ENCODE measurements at regions not wholly inside any gene's neighbourhood (a gene's known extent, or its start where the extent isn't known, plus 50 kb on each side); places are given as distances from the start of the nearest gene placed in this dataset.

DNA sequence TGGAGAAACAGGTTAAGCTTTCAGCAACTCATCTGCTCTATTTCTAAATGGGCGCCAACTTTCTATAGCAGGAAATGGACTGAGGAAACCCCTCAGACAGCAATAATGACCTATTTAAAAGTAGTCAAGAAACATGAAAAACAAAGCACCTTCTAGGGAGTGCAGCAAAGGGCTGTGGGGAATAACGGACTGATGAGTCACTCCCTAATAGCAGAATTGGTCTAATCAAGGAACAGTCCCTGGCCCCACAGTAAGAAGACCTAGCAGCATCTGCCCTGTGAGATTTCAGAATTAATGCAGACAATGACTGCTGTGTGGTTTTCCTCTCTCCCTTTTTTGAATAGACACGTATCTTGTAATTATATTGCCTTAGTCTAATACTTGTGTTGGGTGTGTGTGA lies 602.9 kb downstream of the IPMK start (continued):
- TF ChIP-seq, protein P1, sequence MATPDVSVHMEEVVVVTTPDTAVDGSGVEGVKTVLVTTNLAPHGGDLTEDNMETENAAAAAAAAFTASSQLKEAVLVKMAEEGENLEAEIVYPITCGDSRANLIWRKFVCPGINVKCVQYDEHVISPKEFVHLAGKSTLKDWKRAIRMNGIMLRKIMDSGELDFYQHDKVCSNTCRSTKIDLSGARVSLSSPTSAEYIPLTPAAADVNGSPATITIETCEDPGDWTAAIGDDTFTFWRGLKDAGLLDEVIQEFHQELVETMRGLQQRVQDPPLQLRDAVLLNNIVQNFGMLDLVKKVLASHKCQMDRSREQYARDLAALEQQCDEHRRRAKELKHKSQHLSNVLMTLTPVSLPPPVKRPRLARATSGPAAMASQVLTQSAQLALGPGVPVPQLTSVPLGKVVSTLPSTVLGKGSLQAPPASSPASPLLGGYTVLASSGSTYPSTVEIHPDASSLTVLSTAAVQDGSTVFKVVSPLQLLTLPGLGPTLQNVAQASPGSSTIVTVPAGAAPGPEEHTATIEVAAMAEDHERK (CRISPR knock-in tag; IDR thresholded peaks at IDR 0.05; ENCODE audit: low read depth), result no peak
- TF ChIP-seq ZNF879 (CRISPR knock-in tag; IDR thresholded peaks at IDR 0.05) (no peak), ELF1 (CRISPR knock-in tag; IDR thresholded peaks at IDR 0.05) (no peak), GTF3A (CRISPR knock-in tag; conservative IDR thresholded peaks at IDR 0.05) (no peak), MXI1 (IDR thresholded peaks at IDR 0.05; ENCODE audit: borderline replicate concordance, low read depth, low read length) (no peak), FOXJ3 (CRISPR knock-in tag; IDR thresholded peaks at IDR 0.05; ENCODE audit: borderline replicate concordance) (no peak)
- TF ChIP-seq, protein P2, sequence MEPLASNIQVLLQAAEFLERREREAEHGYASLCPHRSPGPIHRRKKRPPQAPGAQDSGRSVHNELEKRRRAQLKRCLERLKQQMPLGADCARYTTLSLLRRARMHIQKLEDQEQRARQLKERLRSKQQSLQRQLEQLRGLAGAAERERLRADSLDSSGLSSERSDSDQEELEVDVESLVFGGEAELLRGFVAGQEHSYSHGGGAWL (CRISPR knock-in tag; IDR thresholded peaks at IDR 0.05), result no peak

DNA sequence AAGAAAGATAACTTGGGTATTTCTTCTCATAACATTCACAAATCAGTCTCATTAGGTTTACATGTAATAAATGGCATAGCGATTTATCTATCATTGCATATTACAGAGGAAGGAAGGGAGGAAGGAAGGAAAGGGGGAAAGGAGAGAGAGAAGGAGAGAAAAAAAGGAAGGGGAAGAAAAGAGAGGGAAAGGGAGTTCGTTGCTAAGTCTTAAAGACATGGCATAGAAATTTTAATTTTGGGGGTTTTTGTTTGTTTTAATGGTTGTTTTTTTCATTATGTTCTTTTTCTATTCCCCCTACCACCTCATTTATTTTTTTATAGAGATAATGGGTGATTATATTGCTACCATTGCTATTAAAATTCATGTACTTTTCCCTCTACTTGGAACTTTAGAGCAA lies 604.3 kb downstream of the IPMK start:
- Histone ChIP-seq H2AFZ (ENCODE audit: low read length) (no peak overlapping the region), H3K27ac (ENCODE audit: extremely low read length, insufficient read depth, low read length) (no peak overlapping the region), H3K9ac (ENCODE audit: insufficient read depth, low read depth, low read length) (no peak overlapping the region), H3K79me2 (ENCODE audit: insufficient read depth, low read length) (no peaks in the 10 kb centered on the region), H4K20me1 (ENCODE audit: insufficient read depth, low read length) (no peaks in the 10 kb centered on the region), H3K4me2 (ENCODE audit: low read depth, low read length) (no peak overlapping the region), H3K27me3 (ENCODE audit: control insufficient read depth in 1 of 2, insufficient read depth in 2 of 2, low read length in 2 of 2) (no peaks in the 10 kb centered on the region), H3K4me1 (ENCODE audit: insufficient read depth, low read length) (no peaks in the 10 kb centered on the region), H3K4me3 (replicated peaks in 1 of 3; ENCODE audit: insufficient read depth in 1 of 3, low read depth in 2 of 3, low read length in 3 of 3) (no peak overlapping the region), H3K9me3 (ENCODE audit: low read length) (no peaks in the 10 kb centered on the region), H3K36me3 (replicated peaks in 1 of 2; ENCODE audit: control insufficient read depth in 1 of 2, insufficient read depth in 2 of 2, low read length in 2 of 2) (no peaks in the 10 kb centered on the region)
- ChIA-PET POLR2A (no interaction called here), CTCF (ENCODE audit: low intra/inter-chr PET ratio, low total read pairs) (no interaction called here)
- no TSS peak for BruUV-seq (replicated peaks)
- ATAC-seq (no peak), FAIRE-seq (no peak), DNase-seq (ENCODE audit: low spot score) (no peak)
- 1% methylated on average over 2 of the region's 2 CpGs for WGBS (ENCODE audit: low lambda C conversion rate)
- intact Hi-C loops (cut with micrococcal nuclease; ENCODE audit: unreplicated experiment) (no loop called here), in situ Hi-C loops (cut with HindIII; ENCODE audit: extremely low pct_ligation_motif_present, low pct_unique_long_range_greater_than_20kb) (no loop called here)
- TF ChIP-seq HNRNPK (IDR thresholded peaks at IDR 0.05; ENCODE audit: low read depth, low read length, poor library complexity, severe bottlenecking), result peak; percentile 56
- TF ChIP-seq MYC (CRISPR knock-in tag; IDR thresholded peaks at IDR 0.05; ENCODE audit: borderline replicate concordance), result no peak

All from HepG2 (cell line).